HG03457 (cell line): ENCODE measurements at regions not wholly inside any gene's neighbourhood (a gene's known extent, or its start where the extent isn't known, plus 50 kb on each side); places are given as distances from the start of the nearest gene placed in this dataset.
"Not testable (repeated sequence)": the region's sequence is repeated elsewhere in the genome, so short reads cannot be mapped to it uniquely, and the experiment has no call there.

Experiments used
- ATAC-seq: cut with Tn5 transposase; IDR thresholded peaks from one replicate; pipeline ENCODE4 v1.9.1; 2021; ENCODE audit warnings: moderate number of reproducible peaks; ENCODE audit not compliant: unreplicated experiment

- ATAC-seq: no peak
Observed at GRCh38 chr7:140283472-140283871, 106.7 kb upstream of the KDM7A start.

GRCh38 chr7:140281960-140282359, 105.2 kb upstream of the KDM7A start:
- ATAC-seq: no peak

- no peak for ATAC-seq
Observed at GRCh38 chr7:140281255-140281654, 104.5 kb upstream of the KDM7A start.

- no peak for ATAC-seq
Observed at GRCh38 chr7:140276001-140276400, 99.2 kb upstream of the KDM7A start.

- ATAC-seq: no peak
Observed at GRCh38 chr7:140275069-140275965, 98.5 kb upstream of the KDM7A start.

GRCh38 chr7:140273417-140273816, 96.6 kb upstream of the KDM7A start:
- no peak for ATAC-seq

GRCh38 chr7:140271643-140271968, 94.8 kb upstream of the KDM7A start:
- ATAC-seq: not testable (repeated sequence)

GRCh38 chr7:140269004-140269638, 92.3 kb upstream of the KDM7A start:
- ATAC-seq: no peak

GRCh38 chr7:140267381-140268226, 90.8 kb upstream of the KDM7A start:
- no peak for ATAC-seq

GRCh38 chr7:140263277-140263676, 86.5 kb upstream of the KDM7A start:
- ATAC-seq: no peak

- ATAC-seq: no peak
Observed at GRCh38 chr7:140262242-140262903, 85.6 kb upstream of the KDM7A start.

- ATAC-seq: no peak
Observed at GRCh38 chr7:140261522-140261921, 84.7 kb upstream of the KDM7A start.

GRCh38 chr7:140261105-140261486, 84.3 kb upstream of the KDM7A start:
- no peak for ATAC-seq

GRCh38 chr7:140260352-140261104, 83.7 kb upstream of the KDM7A start:
- ATAC-seq: no peak

- ATAC-seq: not testable (repeated sequence)
Observed at GRCh38 chr7:140257278-140257677, 80.5 kb upstream of the KDM7A start.

- not testable (repeated sequence) for ATAC-seq
Observed at GRCh38 chr7:140254976-140255375, 78.2 kb upstream of the KDM7A start.

- no peak for ATAC-seq
Observed at GRCh38 chr7:140249036-140249806, 72.4 kb upstream of the KDM7A start.

- ATAC-seq: no peak
Observed at GRCh38 chr7:140247559-140247958, 70.8 kb upstream of the KDM7A start.

- no peak for ATAC-seq
Observed at GRCh38 chr7:140245611-140246105, 68.9 kb upstream of the KDM7A start.
